ENCODE measurements at regions not wholly inside any gene's neighbourhood (a gene's known extent, or its start where the extent isn't known, plus 50 kb on each side); places are given as distances from the start of the nearest gene placed in this dataset.
A peak's percentile ranks its signal among the peaks of the same experiment; 100 is the strongest.

- no peak for DNase-seq
Measured at GRCh38 chr17:27216836-27217235, 77.1 kb upstream of the WSB1 start.

- no peak for DNase-seq
Measured at GRCh38 chr17:27217631-27218030, 76.3 kb upstream of the WSB1 start.

GRCh38 chr17:27218041-27218440 lies 75.9 kb upstream of the WSB1 start:
- no peak for DNase-seq

GRCh38 chr17:27218719-27219488 lies 75.0 kb upstream of the WSB1 start:
- DNase-seq, result no peak

- no peak for DNase-seq
Measured at GRCh38 chr17:27222515-27222914, 71.4 kb upstream of the WSB1 start.

- DNase-seq, result no peak
Measured at GRCh38 chr17:27224526-27225315, 69.2 kb upstream of the WSB1 start.

GRCh38 chr17:27226611-27227230 lies 67.2 kb upstream of the WSB1 start:
- DNase-seq, result no peak

GRCh38 chr17:27230996-27231395 lies 62.9 kb upstream of the WSB1 start:
- no peak for DNase-seq

- no peak for DNase-seq
Measured at GRCh38 chr17:27232328-27232727, 61.6 kb upstream of the WSB1 start.

GRCh38 chr17:27233059-27233458 lies 60.9 kb upstream of the WSB1 start:
- DNase-seq, result no peak

GRCh38 chr17:27233776-27234175 lies 60.1 kb upstream of the WSB1 start:
- DNase-seq, result no peak

GRCh38 chr17:27236717-27237315 lies 57.1 kb upstream of the WSB1 start:
- DNase-seq, result peak; percentile 53

GRCh38 chr17:27237890-27238289 lies 56.0 kb upstream of the WSB1 start:
- no peak for DNase-seq

GRCh38 chr17:27239046-27239445 lies 54.9 kb upstream of the WSB1 start:
- no peak for DNase-seq

GRCh38 chr17:27239584-27239983 lies 54.3 kb upstream of the WSB1 start:
- DNase-seq, result no peak

- DNase-seq, result no peak
Measured at GRCh38 chr17:27240086-27240801, 53.7 kb upstream of the WSB1 start.

GRCh38 chr17:27240802-27241155 lies 53.1 kb upstream of the WSB1 start:
- no peak for DNase-seq

- DNase-seq, result no peak
Measured at GRCh38 chr17:27241346-27241946, 52.5 kb upstream of the WSB1 start.

- no peak for DNase-seq
Measured at GRCh38 chr17:27242951-27243350, 51.0 kb upstream of the WSB1 start.

GRCh38 chr17:27244011-27244410 lies 49.9 kb upstream of the WSB1 start:
- no peak for DNase-seq

All from activated CD4-positive, alpha-beta T cell treated with anti-CD3 and anti-CD28 coated beads for 1 hour (primary cell).